Tibial nerve (tissue), 3 donors: ENCODE measurements at regions not wholly inside any gene's neighbourhood (a gene's known extent, or its start where the extent isn't known, plus 50 kb on each side); places are given as distances from the start of the nearest gene placed in this dataset.

Source experiments
- CTCF ChIP-seq, 5 experiments: fragments of 200-600 bp in 3 of 5; fragments of 450-650 bp in 2 of 5; sonication (generic) in 3 of 5; IDR thresholded peaks; one replicate each; pipeline ENCODE4 v1.5.1; 2016 to 2019; ENCODE audit warnings: antibody characterized with exemption in 5 of 5, mild to moderate bottlenecking in 3 of 5, moderate library complexity in 2 of 5
- POLR2A ChIP-seq, 2 donors: fragments of 450-650 bp; IDR thresholded peaks; one replicate each; pipeline ENCODE4 v1.6.1; 2017; ENCODE audit warnings: antibody characterized with exemption in 2 of 2, mild to moderate bottlenecking in 2 of 2, moderate library complexity in 2 of 2

GRCh38 chr12:4002601-4003000 is 129.4 kb upstream of the PARP11 start:
- TF ChIP-seq POLR2A (IDR thresholded peaks at IDR 0.05) (no peak), CTCF (IDR thresholded peaks at IDR 0.05) (no peak)
